Neuron (in vitro differentiated cells): ENCODE measurements at regions not wholly inside any gene's neighbourhood (a gene's known extent, or its start where the extent isn't known, plus 50 kb on each side); places are given as distances from the start of the nearest gene placed in this dataset.
"Not testable (repeated sequence)": the region's sequence is repeated elsewhere in the genome, so short reads cannot be mapped to it uniquely, and the experiment has no call there.

Experiments
- H2AFZ ChIP-seq: one replicate; pipeline ENCODE4 v1.6.1; 2013; ENCODE audit warnings: low read depth, mild to moderate bottlenecking, inconsistent platforms, low read length, moderate library complexity
- H3K27me3 ChIP-seq: one replicate; pipeline ENCODE4 v1.6.1; 2013; ENCODE audit warnings: low read length; ENCODE audit not compliant: insufficient read depth
- H3K36me3 ChIP-seq: one replicate; pipeline ENCODE4 v1.6.1; 2013; ENCODE audit warnings: low read length; ENCODE audit not compliant: insufficient read depth
- H3K4me1 ChIP-seq: one replicate; pipeline ENCODE4 v1.6.1; 2013; ENCODE audit warnings: low read length; ENCODE audit not compliant: insufficient read depth
- H3K4me3 ChIP-seq: 2 replicates; pipeline ENCODE4 v1.5.1; 2013; ENCODE audit warnings: mild to moderate bottlenecking, low read length, moderate library complexity
- H3K9me3 ChIP-seq: one replicate; pipeline ENCODE4 v1.6.1; 2013; ENCODE audit warnings: low read length

GRCh38 chr21:36254106-36254941, 65.7 kb upstream of the MORC3 start:
- H2AFZ ChIP-seq = no peak overlapping the region
- H3K4me1 ChIP-seq = no peaks in the 10 kb centered on the region
- H3K36me3 ChIP-seq = peaks cover 55% of the 10 kb centered on the region
- H3K27me3 ChIP-seq = no peaks in the 10 kb centered on the region
- no peak overlapping the region for H3K4me3 ChIP-seq
- no peaks in the 10 kb centered on the region for H3K9me3 ChIP-seq

- H3K27me3 ChIP-seq = no peaks in the 10 kb centered on the region
- H3K4me1 ChIP-seq = no peaks in the 10 kb centered on the region
- peaks cover 47% of the 10 kb centered on the region for H3K36me3 ChIP-seq
- H3K4me3 ChIP-seq = no peak overlapping the region
- no peak overlapping the region for H2AFZ ChIP-seq
- no peaks in the 10 kb centered on the region for H3K9me3 ChIP-seq
These were observed 64.3 kb upstream of the MORC3 start for GRCh38 chr21:36255663-36256062.

- Histone ChIP-seq H2AFZ (no peak overlapping the region), H3K4me1 (no peaks in the 10 kb centered on the region), H3K36me3 (peaks cover 40% of the 10 kb centered on the region), H3K9me3 (no peaks in the 10 kb centered on the region), H3K4me3 (no peak overlapping the region), H3K27me3 (no peaks in the 10 kb centered on the region)
These were observed 62.3 kb upstream of the MORC3 start for GRCh38 chr21:36257657-36258056.

GRCh38 chr21:36260030-36260787, 59.8 kb upstream of the MORC3 start:
- Histone ChIP-seq H2AFZ (no peak overlapping the region), H3K4me3 (peak overlapping the region; percentile 24), H3K9me3 (no peaks in the 10 kb centered on the region), H3K36me3 (peaks cover 36% of the 10 kb centered on the region), H3K27me3 (no peaks in the 10 kb centered on the region), H3K4me1 (no peaks in the 10 kb centered on the region)

- H2AFZ ChIP-seq = no peak overlapping the region
- H3K4me1 ChIP-seq = no peaks in the 10 kb centered on the region
- no peaks in the 10 kb centered on the region for H3K9me3 ChIP-seq
- H3K4me3 ChIP-seq = no peak overlapping the region
- no peaks in the 10 kb centered on the region for H3K27me3 ChIP-seq
- H3K36me3 ChIP-seq = peaks cover 41% of the 10 kb centered on the region
These were observed 59.2 kb upstream of the MORC3 start for GRCh38 chr21:36260802-36261201.

- H3K9me3 ChIP-seq = peaks cover 2% of the 10 kb centered on the region
- H3K4me1 ChIP-seq = no peaks in the 10 kb centered on the region
- no peak overlapping the region for H3K4me3 ChIP-seq
- H3K27me3 ChIP-seq = no peaks in the 10 kb centered on the region
- H3K36me3 ChIP-seq = peaks cover 37% of the 10 kb centered on the region
- no peak overlapping the region for H2AFZ ChIP-seq
These were observed 58.5 kb upstream of the MORC3 start for GRCh38 chr21:36261459-36261858.

GRCh38 chr21:36263797-36264196, 56.2 kb upstream of the MORC3 start:
- Histone ChIP-seq H3K9me3 (peaks cover 8% of the 10 kb centered on the region), H3K27me3 (no peaks in the 10 kb centered on the region), H2AFZ (no peak overlapping the region), H3K4me3 (no peak overlapping the region), H3K4me1 (no peaks in the 10 kb centered on the region), H3K36me3 (peaks cover 42% of the 10 kb centered on the region)

GRCh38 chr21:36265431-36265830, 54.6 kb upstream of the MORC3 start:
- Histone ChIP-seq H3K4me1 (no peaks in the 10 kb centered on the region), H3K27me3 (no peaks in the 10 kb centered on the region), H2AFZ (no peak overlapping the region), H3K36me3 (peaks cover 49% of the 10 kb centered on the region), H3K4me3 (no peak overlapping the region), H3K9me3 (peaks cover 8% of the 10 kb centered on the region)

GRCh38 chr21:36267828-36268227, 52.2 kb upstream of the MORC3 start:
- peaks cover 45% of the 10 kb centered on the region for H3K36me3 ChIP-seq
- H2AFZ ChIP-seq = not testable (repeated sequence)

GRCh38 chr21:36268264-36268663, 51.7 kb upstream of the MORC3 start:
- peaks cover 45% of the 10 kb centered on the region for H3K36me3 ChIP-seq
- H2AFZ ChIP-seq, H3K4me1 ChIP-seq, H3K27me3 ChIP-seq, H3K4me3 ChIP-seq, H3K9me3 ChIP-seq: not testable (repeated sequence)

More at GRCh38 chr21:36267828-36268227, 52.2 kb upstream of the MORC3 start:
- H3K4me3 ChIP-seq, H3K4me1 ChIP-seq, H3K27me3 ChIP-seq, H3K9me3 ChIP-seq: not testable (repeated sequence)
